ENCODE measurements at regions not wholly inside any gene's neighbourhood (a gene's known extent, or its start where the extent isn't known, plus 50 kb on each side); places are given as distances from the start of the nearest gene placed in this dataset.
"Not testable (repeated sequence)": the region's sequence is repeated elsewhere in the genome, so short reads cannot be mapped to it uniquely, and the experiment has no call there.

DNA sequence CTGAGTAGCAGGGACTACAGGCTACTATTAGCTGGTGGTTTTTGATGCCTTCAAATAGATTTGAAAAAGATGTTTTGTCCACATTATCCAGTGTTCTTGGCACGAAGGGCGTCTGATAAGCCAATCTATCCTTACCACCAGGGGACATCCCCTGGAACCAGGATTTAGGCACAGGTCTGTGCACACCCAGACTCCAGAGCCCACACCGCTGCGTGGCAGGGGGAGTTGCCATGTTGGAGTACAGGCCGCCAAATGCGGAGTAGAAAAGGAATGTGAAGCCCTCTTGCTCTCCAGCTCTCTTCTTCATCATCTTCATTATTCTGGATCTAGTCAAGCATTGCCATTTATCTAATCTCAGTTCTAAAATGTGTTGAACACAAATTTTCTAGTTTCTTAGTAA is 54.3 kb downstream of the RNU1-4 start:
- H3K9me3 ChIP-seq; H3K4me1 ChIP-seq; H3K27ac ChIP-seq; H3K36me3 ChIP-seq; DNase-seq; ATAC-seq; H3K4me3 ChIP-seq; H3K27me3 ChIP-seq (ENCODE audit: low read depth); intact Hi-C loops (cut with DNase I): not testable (repeated sequence)

DNA sequence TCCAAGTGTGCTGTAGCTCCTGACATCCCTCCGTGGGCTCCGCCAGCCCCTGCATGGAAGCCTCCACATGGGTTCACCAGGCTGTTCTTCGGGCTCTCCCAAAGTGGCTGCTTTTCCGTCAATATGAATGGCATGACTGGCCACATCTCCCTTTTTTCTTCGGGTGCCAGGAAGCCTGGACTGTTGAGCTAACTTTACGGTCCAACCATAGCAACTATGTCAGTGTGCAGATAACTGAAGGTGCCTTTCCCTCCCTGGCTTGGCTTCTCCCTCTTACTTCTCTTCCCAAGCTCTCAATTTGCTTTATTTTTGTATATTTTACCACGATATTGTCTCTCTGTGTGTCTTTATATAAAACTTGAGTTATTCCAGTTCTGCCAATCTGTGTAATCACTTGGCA is 54.8 kb downstream of the RNU1-4 start:
- H3K4me1 ChIP-seq; ATAC-seq; DNase-seq; intact Hi-C loops (cut with DNase I); H3K36me3 ChIP-seq; H3K4me3 ChIP-seq; H3K27me3 ChIP-seq (ENCODE audit: low read depth); H3K27ac ChIP-seq; H3K9me3 ChIP-seq: not testable (repeated sequence)

DNA sequence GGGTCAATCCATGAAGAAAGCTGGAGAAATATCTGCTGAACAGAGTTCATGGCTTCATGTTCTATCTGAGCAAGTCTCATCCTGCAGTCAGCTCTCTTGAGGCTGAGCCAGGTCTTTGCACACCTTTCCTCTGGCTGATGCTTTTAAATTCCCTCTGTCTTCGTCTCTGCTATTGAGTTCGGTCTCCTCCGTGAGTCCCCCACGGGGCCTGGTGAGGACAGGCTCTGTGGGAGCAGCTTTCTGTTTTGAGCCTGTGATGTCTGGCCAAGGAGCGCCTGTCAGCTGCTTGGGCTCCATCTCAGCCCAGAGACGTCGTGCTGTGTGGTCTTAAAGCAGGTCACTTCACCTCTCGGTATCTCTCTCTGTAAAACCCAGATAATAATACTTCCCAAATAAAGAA is 55.9 kb downstream of the RNU1-4 start:
- H3K36me3 ChIP-seq; H3K4me1 ChIP-seq; H3K4me3 ChIP-seq; H3K9me3 ChIP-seq; H3K27ac ChIP-seq; intact Hi-C loops (cut with DNase I); H3K27me3 ChIP-seq (ENCODE audit: low read depth); DNase-seq: not testable (repeated sequence)
- peak in 1 of 2 donors; percentile 22 for ATAC-seq

DNA sequence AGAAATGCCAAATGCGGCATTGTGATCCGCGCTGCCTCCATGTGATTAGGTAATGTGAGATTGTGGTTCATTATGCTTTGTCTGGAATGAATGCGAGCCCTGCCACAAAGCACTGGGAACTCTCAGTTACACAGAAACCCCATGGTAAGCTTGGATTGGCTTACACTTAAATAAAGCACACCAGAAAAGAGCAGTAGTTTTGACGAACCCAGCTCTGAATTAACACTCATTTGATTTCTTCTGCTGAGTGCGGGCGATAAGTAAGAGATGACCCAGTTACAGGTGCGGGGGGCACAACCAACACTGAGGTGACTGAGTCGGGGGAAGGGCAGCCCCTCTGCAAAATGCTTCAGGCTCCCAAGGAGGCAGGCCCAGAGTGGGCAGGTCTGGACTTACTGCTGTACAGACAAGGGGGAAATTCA is 56.3 kb downstream of the RNU1-4 start:
- DNase-seq; H3K27me3 ChIP-seq (ENCODE audit: low read depth); H3K4me3 ChIP-seq; H3K27ac ChIP-seq; intact Hi-C loops (cut with DNase I); H3K9me3 ChIP-seq; H3K36me3 ChIP-seq; H3K4me1 ChIP-seq: not testable (repeated sequence)
- ATAC-seq, result peak in 1 of 2 donors; percentile 57

DNA sequence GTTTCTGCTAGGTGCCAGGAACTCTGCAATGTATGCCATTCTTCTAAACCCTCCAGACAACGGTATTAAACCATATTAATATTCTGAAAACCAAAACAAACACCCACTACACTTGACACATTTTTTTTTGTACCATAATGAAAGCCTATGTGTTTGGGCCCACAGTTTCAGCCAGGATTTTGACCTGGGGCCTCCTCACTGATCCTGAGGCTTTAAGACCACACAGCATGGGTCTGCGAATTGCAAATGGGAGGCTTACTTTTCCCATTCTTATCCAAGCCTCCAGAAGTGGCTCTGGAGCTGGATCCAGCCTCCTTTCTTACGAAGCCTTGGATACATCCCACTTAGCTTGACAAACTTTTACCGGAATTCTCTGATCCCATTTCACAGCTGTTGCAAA is 56.7 kb downstream of the RNU1-4 start:
- intact Hi-C loops (cut with DNase I); ATAC-seq; H3K36me3 ChIP-seq; H3K9me3 ChIP-seq; H3K27ac ChIP-seq; H3K4me3 ChIP-seq; H3K27me3 ChIP-seq (ENCODE audit: low read depth); DNase-seq; H3K4me1 ChIP-seq: not testable (repeated sequence)

DNA sequence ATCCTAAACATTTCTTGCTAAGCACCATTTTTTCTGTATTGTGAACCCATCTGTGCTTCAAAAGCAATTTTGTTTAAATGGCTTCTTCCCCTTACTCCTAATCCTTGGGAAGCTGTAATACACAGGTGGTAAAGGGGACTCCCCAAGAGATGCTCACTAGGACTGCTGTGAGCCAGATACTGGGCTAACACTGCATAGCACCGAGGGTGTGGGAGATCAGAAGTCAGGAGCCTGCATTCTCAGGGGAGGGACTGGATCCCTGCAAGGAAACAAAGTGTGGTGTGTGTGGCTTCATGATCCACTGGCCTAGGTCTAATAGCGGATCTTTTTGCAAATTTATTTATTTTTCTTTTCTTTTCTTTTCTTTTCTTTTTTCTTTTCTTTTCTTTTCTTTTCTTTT is 57.7 kb downstream of the RNU1-4 start:
- not testable (repeated sequence) for DNase-seq

More for the DNA sequence above, 57.7 kb downstream of the RNU1-4 start:
- intact Hi-C loops (cut with DNase I); H3K4me1 ChIP-seq; H3K27ac ChIP-seq; H3K36me3 ChIP-seq; H3K9me3 ChIP-seq; H3K4me3 ChIP-seq; H3K27me3 ChIP-seq (ENCODE audit: low read depth): not testable (repeated sequence)
- peak in 1 of 2 donors; percentile 41 for ATAC-seq
